RPMI8226 (cell line): ENCODE measurements at regions not wholly inside any gene's neighbourhood (a gene's known extent, or its start where the extent isn't known, plus 50 kb on each side); places are given as distances from the start of the nearest gene placed in this dataset.

Experiments
- DNase-seq: peaks from one replicate; pipeline ENCODE4 v3.0.0-alpha.2; 2015

DNA sequence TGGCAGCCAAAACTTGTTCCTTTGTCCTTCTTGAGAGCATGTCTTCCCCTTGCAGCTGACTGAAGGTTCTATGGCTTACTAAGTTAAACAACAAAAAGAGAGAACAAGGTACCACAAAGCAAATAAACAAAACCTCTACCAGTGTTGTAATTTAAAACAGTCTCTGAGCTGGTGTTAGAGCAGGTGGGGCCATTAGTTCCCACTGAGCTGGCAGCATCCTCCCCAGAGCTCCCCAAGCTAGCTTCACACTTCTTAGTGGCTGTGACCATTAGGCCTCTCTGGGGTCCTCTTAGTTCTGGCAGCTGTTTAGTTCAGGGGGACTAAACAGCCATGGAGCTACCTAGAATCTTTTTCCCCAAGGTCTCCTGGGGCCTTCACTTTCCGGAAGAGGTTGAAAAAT is 128.6 kb upstream of the ELL2 start:
- DNase-seq = no peak

DNA sequence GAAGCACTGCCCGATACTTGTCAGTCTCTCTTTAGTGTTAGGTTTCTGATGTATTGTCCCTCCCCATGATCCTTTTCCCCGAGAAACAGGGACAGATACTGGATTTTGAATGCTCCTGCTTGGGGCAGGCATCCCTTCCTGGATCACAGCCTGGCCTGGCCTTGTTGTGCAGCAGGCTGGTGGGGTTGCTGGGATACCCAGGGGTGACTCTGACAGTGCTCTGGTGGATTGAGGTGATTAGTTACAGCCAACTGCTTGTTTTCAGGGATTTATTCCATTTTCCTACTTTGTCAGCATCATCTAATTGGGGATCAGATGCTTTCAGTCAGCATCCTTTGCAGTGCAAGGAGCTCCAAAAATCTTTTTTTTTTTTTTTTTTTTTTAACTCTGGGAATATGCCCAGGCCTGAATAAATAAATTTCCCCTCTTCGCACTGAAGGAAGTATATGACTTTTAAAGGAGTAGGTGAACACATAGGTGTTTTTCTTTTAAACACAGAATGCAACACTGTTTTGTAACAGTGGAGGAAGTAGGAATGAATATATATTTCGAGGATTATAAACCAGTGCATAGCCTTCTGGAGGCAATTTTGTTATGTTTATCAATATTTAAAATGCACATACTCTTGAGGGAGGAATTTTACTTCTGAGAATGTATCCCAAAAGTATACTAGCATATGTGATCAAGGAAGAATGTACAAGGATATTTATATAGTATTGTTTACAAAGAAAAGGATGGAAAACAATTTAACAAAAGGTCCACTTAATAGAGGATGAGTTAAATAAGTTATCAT is 127.3 kb upstream of the ELL2 start:
- no peak for DNase-seq

DNA sequence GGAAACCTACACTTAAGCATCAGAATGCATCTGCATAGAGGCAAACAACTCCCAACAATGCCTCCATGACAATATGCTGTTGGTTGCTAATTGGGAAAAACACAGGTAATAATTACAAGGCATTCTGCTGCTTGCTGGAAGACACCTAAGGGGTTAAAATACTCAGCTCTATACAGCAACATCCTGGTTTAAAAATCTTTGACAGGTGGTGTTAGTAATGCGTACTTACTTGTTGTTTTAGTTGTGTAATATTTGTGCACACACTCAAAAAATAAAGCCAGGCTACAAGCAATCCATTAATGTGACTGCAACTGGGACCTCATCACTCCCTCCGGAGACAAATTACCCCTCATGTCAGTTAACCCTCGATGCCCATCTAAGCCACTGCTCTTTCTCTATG is 126.3 kb upstream of the ELL2 start:
- DNase-seq = no peak

DNA sequence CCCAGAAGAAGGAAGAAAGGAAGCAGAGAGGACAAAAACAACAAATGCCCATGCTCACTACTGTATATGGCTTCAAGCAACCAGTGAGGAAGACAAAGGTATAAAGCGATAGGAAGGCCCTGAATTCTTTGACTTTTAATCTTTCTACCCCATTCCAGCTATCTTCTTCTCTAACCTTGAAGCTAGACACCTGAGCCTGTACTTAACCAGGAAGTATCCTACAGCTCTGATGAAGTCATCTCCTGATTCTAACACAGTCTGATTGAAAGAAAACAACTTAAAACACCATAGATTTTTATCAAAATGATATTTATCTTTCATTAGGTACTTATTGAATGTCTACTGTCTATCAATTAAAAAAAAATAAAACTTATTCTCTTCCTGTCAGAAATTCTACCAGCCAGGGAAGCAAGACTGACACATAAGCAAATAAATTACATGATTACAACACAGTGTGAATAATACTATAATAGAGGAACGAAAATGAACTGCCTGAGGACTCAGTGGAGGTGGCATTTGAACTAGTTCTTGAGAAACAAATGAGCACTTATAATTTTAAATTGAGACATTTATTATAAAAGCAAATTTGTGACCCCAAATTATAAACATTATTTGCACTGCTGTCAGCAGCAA is 123.3 kb upstream of the ELL2 start:
- DNase-seq = no peak

DNA sequence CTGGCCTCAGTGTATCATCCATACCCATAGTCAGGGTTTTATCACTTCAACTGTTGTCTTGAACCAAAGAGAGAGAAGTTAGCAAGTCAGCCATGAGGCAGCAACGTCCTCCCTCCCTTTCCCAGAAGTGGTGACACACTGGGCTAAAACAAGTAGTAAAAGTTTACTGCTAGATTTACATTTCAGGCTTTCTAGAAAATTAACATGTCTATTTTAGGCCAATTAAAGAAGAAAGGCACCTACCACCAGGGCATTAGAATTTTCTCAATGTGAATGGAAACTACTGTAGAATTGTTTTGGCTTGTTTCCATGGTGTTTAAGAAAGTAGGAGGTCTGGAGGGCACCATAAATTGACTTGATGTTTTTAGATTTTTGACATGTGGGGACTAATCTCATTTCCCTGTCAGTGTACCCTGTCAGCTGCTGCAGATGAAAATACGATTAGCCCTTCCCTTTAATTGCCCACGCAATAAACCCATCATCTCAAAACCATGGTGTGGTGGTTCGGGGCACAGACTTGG is 121.8 kb upstream of the ELL2 start:
- no peak for DNase-seq

DNA sequence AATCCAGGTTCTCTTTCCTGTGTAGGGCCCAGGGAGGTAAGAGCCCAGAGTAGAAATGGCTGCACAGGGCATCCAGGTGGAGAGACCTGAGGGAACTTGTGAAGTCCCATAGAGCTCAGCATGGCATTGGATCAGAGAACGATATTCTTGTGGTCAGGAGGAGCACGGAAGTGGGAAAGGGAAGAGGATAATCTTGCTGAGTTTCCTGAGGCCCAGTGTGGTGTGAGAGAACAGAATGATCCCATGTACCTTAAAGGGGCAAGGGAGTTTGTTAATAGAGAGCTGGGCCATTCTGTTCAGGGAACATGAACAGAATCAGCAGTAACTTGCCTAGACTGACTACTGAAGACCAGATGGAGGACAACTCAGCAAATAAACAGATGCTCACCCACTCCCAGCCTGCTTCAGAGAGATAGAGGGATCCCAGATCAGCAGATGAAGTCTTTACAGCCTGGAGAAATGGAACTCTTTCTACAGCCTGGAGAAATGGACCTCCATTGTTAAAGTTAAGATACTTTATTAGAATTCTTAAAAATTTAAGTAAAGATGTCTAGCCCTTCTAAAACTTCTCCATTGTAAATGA is 119.7 kb upstream of the ELL2 start:
- DNase-seq = no peak

DNA sequence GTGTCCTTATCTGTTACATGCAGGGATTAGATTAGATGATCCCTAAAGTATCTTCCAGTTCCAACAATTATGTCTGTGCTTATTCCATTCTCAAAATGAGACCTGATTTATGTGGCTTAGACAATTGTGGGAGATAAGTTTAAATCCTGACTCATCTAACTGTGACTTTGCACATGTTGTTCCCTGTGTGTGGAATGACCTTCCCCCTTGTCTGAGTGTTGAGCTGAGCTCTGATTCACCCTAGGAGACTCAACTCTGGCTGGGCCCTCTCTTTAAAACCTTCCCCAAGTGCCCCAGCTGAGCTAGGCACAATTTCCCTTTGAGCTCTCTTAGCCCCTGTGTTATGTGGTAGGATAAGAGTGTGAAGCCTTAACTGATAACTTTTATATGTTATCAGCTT is 118.9 kb upstream of the ELL2 start:
- no peak for DNase-seq

DNA sequence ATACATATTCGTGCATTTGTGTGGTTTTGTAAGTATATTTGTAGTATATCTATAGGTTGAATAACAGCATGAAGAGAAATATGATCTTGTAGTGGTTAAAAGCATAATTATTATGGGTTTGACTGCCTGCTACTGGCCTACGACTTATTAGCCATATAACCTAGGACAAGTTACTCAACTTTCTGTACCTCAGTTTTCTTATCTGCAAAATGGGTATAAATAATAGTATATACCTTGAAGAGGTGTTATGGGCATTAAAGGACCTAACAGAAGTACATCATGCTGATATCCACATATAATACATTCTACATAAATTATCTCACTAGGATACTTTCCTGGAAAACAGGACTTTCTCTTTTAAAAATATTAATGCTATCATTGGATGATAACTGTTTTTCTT is 118.3 kb upstream of the ELL2 start:
- DNase-seq = no peak

DNA sequence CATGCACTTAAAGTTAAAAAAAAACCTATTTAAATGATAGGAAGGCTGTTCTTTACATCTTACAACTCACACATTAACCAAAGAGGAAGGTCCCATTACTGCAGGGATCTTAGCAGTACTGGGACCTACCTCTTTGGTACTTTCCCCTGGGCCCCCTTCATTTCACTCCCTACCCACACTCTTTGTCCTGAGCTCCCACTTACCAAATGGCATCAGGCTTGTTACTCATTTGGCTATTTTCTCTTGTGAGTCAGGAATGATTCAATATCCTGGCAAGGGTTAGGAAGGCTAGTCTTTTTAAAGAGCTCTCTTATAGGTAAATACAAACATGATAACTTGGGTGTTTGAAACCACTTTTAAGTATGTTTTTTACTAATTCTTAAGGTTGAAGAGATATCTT is 117.4 kb upstream of the ELL2 start:
- DNase-seq = no peak

DNA sequence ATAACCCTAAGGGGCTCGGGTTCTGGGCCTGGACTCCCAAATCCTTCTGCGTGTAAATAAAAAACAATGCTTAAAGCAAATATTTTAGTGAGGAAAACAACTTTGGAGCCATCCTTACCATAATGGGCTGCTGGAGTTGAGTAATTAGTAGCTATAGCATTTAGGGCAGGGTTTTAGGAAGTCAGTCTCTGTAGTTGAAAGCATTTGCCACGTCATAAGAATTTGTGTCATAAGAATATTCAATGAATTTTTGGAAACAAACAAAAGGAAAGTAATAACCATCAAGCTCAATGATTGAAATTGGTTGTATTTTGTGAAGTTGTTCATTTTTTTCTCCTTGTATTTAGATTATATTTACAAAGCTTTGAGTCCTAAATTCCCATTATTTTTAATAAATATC is 114.8 kb upstream of the ELL2 start:
- DNase-seq = no peak

DNA sequence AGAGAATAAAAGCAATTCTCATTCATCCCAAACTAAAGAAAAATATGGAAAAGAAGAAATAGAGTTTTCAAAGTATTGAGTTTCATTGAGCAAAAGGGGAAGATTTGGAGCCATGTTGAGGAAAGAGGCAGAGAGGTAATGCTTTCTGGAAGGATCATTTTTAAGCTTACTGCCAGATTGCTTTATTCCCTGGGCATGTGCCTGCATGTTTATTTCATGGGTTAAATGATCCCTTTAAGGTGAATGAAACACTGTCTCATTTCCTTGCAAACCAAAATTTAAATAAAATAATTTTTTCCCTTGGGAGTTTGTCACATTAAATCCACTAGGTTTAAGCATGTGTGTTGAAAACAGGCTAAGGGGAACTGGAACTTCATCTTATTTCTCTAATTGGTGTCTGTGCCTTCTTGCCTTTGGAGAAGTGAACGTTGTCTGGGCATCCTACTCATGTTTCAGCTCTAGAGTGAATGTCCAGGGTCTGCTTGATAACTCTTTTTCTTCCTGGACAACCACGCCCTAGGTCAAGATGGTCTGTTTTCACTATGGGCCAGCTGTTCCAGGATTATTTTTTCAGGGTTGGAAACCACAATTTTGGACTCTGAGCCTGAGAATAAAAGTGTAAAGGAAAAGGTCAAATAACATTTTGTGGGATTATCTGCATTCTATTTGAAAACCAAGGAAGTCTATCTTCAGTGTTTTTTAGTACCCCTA is 114.1 kb upstream of the ELL2 start:
- DNase-seq = no peak

DNA sequence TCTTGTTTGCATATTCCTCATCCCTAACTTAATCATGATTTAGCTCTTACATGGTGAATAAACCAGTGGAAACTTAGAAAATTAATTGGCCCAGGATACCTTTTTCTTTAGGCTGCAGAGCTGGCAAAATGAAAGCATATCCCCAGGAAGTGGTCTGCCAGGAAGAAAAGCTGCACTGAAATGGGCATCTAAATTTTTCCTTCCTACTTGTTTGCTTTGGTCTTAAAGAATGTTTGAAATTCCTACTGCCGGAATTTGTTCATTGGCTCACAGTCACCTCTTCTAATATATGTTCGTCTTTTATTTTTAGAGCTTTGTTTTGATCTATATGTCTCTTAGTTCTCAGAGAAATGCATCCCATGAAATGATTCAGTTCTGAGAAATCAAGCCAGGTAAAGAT is 113.2 kb upstream of the ELL2 start:
- no peak for DNase-seq

DNA sequence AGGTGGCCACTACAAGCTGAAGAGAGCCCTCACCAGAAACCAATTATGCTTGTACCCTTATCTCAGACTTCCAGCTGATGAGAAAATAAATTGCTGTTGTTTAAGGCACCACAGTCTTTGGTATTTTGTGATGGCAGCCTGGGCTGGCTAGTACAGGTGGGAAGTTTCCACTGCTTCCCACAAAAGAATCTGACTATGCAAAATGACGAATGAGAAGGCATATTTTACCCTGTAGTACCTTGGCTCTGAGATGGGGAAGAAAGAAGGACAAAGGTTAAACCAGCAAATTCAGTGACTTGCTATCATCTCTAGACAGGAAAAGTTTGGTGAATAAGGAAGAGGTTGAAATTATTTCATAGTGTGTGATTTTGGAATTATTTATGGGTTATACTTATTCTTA is 112.8 kb upstream of the ELL2 start:
- DNase-seq = no peak

DNA sequence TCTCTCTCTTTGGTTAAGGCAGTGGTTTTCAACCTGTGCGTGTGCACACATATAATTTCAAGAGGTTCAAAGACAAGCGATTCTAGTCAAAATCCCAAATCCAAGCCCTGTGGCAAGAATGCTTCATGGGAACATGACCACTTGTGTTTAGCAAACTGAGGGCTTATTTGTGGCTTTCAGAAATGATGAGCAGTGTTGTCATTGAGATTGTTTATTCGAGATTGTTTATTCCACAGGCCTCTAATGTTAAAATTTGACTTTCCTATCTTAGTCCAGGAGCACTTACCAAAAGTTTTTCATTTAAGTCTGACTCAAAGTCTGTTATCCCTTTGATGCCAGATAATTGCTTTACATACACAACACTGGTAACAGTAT is 111.1 kb upstream of the ELL2 start:
- no peak for DNase-seq

DNA sequence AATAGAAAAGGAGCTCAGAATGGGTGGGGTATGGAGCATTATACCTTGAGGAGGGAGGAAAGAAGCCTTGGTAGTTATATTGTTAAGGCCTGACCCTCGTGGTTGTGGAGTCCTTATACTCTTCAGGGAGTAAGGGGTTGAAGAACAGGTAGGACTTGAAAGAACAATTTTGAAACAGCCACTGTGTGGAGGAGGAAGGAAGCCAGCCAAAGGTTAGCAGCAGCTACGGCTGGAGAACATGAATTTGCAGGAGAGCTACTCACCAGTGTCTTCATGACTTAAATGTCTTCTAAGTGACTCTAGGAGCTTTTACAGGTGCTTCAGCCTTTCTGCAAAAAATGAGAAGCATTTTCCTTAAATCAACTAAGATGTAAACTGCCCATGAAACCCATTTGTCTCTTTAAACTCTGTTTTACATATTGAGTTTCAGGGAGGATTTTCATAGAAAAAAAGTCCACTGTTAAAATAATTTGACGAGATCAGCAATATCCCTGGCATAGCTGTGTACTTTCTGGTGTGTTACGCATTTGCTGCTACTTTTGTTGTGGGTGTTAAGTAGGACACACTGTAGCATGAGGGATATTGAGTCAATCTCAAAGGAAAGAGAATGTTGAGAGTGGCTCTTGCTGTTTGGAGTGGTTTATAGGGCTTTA is 110.6 kb upstream of the ELL2 start:
- DNase-seq = no peak

DNA sequence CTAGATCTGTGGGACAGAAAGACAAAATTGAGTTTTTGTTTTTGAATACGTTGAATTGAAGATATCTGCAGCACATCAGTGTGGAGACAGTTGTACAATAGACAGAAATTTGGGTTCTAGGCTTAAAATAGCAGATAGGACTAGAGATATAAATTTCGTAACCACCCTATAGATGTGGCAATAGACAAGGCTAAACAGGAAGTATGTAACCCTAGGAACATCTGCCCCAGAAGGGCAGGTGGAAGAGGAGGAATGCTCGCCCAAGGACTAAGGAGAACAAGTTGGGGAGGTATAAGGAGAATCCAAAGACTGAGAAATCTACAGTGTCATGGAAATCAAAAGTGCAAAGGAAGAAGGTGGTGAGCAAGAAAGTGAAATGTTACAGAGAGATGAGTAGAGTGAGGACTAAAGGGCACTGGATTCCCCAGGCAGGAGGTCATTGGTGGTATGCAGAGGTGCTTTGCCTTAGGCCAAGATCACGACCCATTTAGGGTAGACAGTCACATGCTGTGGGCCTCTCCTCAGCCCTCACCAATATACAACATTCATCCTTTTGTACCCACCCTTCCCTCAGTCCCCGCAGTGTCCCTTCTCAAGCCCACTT is 109.1 kb upstream of the ELL2 start:
- no peak for DNase-seq

DNA sequence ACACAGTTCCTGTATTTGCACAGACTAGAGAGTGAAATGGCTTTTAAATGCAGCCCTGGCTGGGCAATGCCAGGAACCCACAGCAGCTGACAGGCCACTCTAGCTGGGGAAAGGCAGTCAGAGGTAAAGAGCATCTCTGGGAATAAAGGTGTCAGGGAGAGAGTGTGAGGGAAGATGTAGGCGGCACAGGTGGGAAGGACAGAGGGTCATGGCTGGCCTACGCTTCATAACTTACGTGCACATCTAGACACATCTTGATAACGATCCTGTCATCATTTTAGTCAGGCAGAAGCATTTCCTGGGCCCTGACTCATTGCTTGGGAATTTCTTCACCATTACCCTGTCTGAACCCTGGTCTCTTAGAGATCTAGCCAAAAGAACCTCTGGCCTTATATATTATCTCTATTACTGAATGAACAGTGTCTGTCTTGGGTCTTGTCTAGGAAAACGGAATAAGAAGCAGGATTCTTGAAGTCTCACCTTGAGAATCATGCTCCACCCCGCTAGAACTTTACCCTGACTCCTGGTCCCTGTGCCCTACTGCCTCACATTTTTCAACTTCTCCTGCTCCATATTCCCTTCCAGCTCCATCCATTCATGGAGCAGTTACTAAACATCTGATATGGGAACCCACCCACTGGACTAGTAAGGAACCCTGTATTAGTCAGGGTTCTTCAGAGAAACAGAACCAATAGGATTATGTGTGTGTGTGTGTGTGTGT is 106.4 kb upstream of the ELL2 start:
- no peak for DNase-seq

DNA sequence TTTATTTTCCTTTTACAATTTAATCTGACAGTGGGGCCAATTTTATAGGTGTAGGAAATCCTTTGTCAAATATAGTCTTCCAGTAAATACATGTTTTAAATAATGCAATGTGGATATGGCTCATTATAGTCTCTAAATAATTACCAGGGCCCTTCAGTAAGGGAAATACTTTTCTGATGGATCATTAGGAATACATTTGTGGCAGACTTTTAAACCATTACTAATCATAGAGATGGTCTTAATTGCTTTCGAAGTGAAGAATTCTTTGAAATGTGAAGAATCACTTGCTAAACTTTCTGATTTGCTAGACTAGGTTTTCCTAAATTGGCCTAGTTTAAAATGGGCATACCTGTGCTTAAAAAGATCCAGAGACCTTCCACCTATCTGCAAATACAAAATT is 105.6 kb upstream of the ELL2 start:
- DNase-seq = no peak

DNA sequence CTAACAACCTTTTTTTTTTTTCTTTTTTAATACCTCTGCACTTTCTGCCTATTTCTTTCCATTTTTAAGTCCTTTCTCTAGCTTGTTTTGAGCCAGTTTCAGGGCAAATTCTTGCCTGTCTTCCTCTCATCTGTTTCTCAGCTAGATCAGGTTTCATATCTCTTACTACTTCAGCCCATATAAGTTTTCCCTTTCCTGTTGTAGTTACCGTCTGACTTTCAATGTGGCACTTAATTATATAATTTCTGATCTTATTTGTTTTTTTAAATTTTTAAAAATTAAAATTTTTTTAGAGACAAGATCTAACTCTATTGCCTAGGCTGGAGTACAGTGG is 104.7 kb upstream of the ELL2 start:
- no peak for DNase-seq

DNA sequence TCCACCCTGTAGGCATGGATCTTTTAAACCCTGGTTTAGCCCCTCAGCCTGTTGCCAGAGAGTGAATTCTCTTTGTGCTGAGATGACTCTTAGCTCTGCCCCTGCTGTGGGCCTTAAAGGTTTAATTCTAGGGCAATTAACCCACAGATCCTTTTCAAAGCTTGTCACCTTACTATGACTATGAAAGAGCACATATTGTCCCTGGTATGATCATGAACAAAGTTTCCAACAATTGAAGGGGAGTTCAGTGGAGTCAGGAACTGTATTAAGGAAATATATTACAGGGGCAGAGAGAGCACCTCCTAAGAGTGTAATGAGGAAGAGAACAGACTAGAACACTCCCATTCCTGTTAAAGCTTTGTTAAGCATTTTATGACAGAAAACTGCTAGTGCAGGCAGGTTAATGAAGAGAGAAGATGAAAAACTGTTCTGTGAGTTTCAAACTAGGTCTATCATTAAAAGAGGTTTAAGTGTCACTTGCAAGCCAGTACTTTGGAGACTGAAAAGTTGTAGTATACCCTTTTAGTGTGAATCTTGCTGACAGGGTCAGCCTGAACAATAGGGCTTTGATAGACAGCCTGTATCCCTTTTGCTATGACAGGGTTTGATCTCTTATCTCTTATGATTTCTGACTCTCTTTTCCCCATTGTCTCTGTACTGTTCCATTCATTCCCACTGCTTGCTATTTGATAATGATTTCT is 104.2 kb upstream of the ELL2 start:
- DNase-seq = no peak

DNA sequence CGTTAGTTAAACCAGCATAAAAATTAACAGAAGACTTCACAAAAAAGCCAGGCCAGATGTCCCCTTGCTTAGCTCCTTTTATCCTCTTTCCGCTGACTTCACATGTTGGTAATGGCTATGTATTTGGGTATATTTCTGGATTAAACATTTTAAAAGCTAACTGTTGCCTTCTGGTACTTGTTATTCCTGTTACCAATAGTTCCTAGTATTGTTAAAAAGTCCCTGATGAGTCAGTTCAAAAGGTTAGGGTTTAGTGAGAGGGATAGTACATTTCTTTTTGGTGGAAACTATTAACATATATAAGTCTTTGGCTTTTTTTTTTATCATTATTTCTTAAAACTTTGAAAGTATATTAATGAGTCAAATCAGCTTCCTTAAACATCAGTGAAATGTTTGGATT is 103.2 kb upstream of the ELL2 start:
- DNase-seq = no peak

DNA sequence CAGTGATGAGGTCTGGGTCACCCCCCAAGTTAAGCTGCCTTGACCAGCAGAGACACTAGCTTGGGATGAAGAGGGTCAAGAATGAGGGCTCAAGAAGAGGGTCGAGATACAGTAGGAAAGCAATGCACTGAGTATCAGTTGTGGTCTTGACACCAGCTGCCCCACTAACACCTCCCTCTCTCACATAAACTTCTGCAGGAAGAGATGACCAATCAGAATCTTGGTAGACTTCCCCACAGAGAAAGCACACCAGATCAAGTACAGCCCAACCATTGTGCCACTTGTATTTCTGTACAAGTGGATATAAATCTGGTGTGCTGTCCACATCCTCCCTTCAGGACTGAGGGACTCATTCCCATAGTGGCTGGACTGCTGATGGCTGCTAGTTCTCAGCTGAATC is 101.2 kb upstream of the ELL2 start:
- no peak for DNase-seq
